Endodermal cell (in vitro differentiated cells): ENCODE measurements at regions not wholly inside any gene's neighbourhood (a gene's known extent, or its start where the extent isn't known, plus 50 kb on each side); places are given as distances from the start of the nearest gene placed in this dataset.
"Not testable (repeated sequence)": the region's sequence is repeated elsewhere in the genome, so short reads cannot be mapped to it uniquely, and the experiment has no call there.

Experiments used
- DNase-seq: peaks from one replicate; pipeline ENCODE4 v3.0.0-alpha.2; 2017
- H3K27ac ChIP-seq: 2 replicates; pipeline ENCODE4 v1.5.1; 2013; ENCODE audit warnings: mild to moderate bottlenecking, low read depth, low read length, moderate library complexity
- H3K27me3 ChIP-seq: 2 replicates; pipeline ENCODE4 v1.6.1; 2013; ENCODE audit warnings: mild to moderate bottlenecking, low read length, moderate library complexity; ENCODE audit not compliant: insufficient read depth, control insufficient read depth, poor library complexity, severe bottlenecking
- H3K36me3 ChIP-seq: 2 replicates; pipeline ENCODE4 v1.7.0; 2013; ENCODE audit warnings: mild to moderate bottlenecking, low read length, moderate library complexity; ENCODE audit not compliant: control insufficient read depth, insufficient read depth
- H3K4me1 ChIP-seq: one replicate; pipeline ENCODE4 v1.7.0; 2013; ENCODE audit warnings: low read length; ENCODE audit not compliant: control insufficient read depth, insufficient read depth
- H3K4me3 ChIP-seq: 2 replicates; pipeline ENCODE4 v1.5.1; 2013; ENCODE audit warnings: mild to moderate bottlenecking, low read length, moderate library complexity
- H3K9ac ChIP-seq: 2 replicates; pipeline ENCODE4 v1.6.1; 2013; ENCODE audit warnings: mild to moderate bottlenecking, low read length, moderate library complexity; ENCODE audit not compliant: poor library complexity, severe bottlenecking; ENCODE audit errors: extremely low read depth
- H3K9me3 ChIP-seq: 2 replicates; pipeline ENCODE4 v1.6.1; 2013; ENCODE audit warnings: mild to moderate bottlenecking, low read length, moderate library complexity; ENCODE audit not compliant: control insufficient read depth
- H3K27ac Mint-ChIP-seq: 2 replicates; pipeline ENCODE4 v1.8.0; 2020; ENCODE audit warnings: mixed read lengths
- H3K27me3 Mint-ChIP-seq: 2 replicates; pipeline ENCODE4 v1.8.0; 2021; ENCODE audit warnings: mild to moderate bottlenecking, mixed read lengths; ENCODE audit not compliant: insufficient read depth
- H3K36me3 Mint-ChIP-seq: 2 replicates; pipeline ENCODE4 v1.8.0; 2020; ENCODE audit warnings: low read depth, mixed read lengths
- H3K4me1 Mint-ChIP-seq: 2 replicates; pipeline ENCODE4 v1.8.0; 2020; ENCODE audit warnings: mixed read lengths
- H3K4me3 Mint-ChIP-seq: 2 replicates; pipeline ENCODE4 v1.8.0; 2020; ENCODE audit warnings: mild to moderate bottlenecking, moderate library complexity, mixed read lengths
- H3K9me3 Mint-ChIP-seq: 2 replicates; pipeline ENCODE4 v1.8.0; 2020; ENCODE audit warnings: mild to moderate bottlenecking, mixed read lengths
- CTCF ChIP-seq: fragments of 200-600 bp; sonication (generic); conservative IDR thresholded peaks from 2 replicates; pipeline ENCODE4 v1.5.0; 2021; ENCODE audit warnings: antibody characterized with exemption, mild to moderate bottlenecking
- WGBS, 2 experiments: methylation state at CpG; one replicate each; pipeline versions ENCODE4 v1.1.5 to v1.1.7; 2013; ENCODE audit warnings: missing lambda C conversion rate in 2 of 2, mixed read lengths in 1 of 2; ENCODE audit not compliant: insufficient coverage in 1 of 2, insufficient read length in 1 of 2; 5-methylcytosine and 5-hydroxymethylcytosine counted together

GRCh38 chrX:117838581-117839331 lies 277.9 kb downstream of the KLHL13 start:
- H3K4me1 ChIP-seq, result no peaks in the 10 kb centered on the region

GRCh38 chrX:117835034-117835433 lies 281.6 kb downstream of the KLHL13 start:
- no peaks in the 10 kb centered on the region for H3K27me3 ChIP-seq
- no peak overlapping the region for H3K27ac ChIP-seq
- H3K9me3 Mint-ChIP-seq, result peaks cover 49% of the 10 kb centered on the region
- no peaks in the 10 kb centered on the region for H3K4me1 Mint-ChIP-seq
- no peak for TF ChIP-seq CTCF
- no peaks in the 10 kb centered on the region for H3K4me1 ChIP-seq
- H3K36me3 ChIP-seq, result no peaks in the 10 kb centered on the region
- H3K9ac ChIP-seq, result no peak overlapping the region
- H3K4me3 ChIP-seq, result no peak overlapping the region
- H3K27me3 Mint-ChIP-seq, result no peaks in the 10 kb centered on the region
- no peak overlapping the region for H3K4me3 Mint-ChIP-seq
- H3K36me3 Mint-ChIP-seq, result no peaks in the 10 kb centered on the region
- DNase-seq, result no peak
- no peaks in the 10 kb centered on the region for H3K9me3 ChIP-seq
- no peak overlapping the region for H3K27ac Mint-ChIP-seq
- WGBS, 2 experiments, result 94 to 100% methylated on average over 1 to 2 of the region's 3 CpGs

More at GRCh38 chrX:117838581-117839331, 277.9 kb downstream of the KLHL13 start:
- Histone ChIP-seq H3K27ac (no peak overlapping the region), H3K27me3 (no peaks in the 10 kb centered on the region), H3K9ac (no peak overlapping the region), H3K9me3 (no peaks in the 10 kb centered on the region), H3K36me3 (no peaks in the 10 kb centered on the region), H3K4me3 (no peak overlapping the region)
- TF ChIP-seq CTCF, result no peak
- no peaks in the 10 kb centered on the region for H3K4me1 Mint-ChIP-seq
- no peaks in the 10 kb centered on the region for H3K36me3 Mint-ChIP-seq
- 60 to 89% methylated on average over 1 to 3 of the region's 3 CpGs for WGBS, 2 experiments
- H3K4me3 Mint-ChIP-seq, result no peak overlapping the region
- no peak for DNase-seq
- no peaks in the 10 kb centered on the region for H3K27me3 Mint-ChIP-seq
- no peak overlapping the region for H3K27ac Mint-ChIP-seq
- peaks cover 41% of the 10 kb centered on the region for H3K9me3 Mint-ChIP-seq

- Histone ChIP-seq H3K4me1 (no peaks in the 10 kb centered on the region), H3K27ac (no peak overlapping the region), H3K36me3 (no peaks in the 10 kb centered on the region), H3K4me3 (no peak overlapping the region), H3K27me3 (no peaks in the 10 kb centered on the region), H3K9ac (no peak overlapping the region), H3K9me3 (no peaks in the 10 kb centered on the region)
- 100% methylated on average over 1 of the region's 1 CpG; no CpG with 5 or more reads in 1 of the 2 experiments for WGBS, 2 experiments
- no peak for TF ChIP-seq CTCF
- no peaks in the 10 kb centered on the region for H3K36me3 Mint-ChIP-seq
- H3K27me3 Mint-ChIP-seq, result no peaks in the 10 kb centered on the region
- H3K9me3 Mint-ChIP-seq, result peaks cover 45% of the 10 kb centered on the region
- no peak overlapping the region for H3K4me3 Mint-ChIP-seq
- no peaks in the 10 kb centered on the region for H3K4me1 Mint-ChIP-seq
- DNase-seq, result no peak
- H3K27ac Mint-ChIP-seq, result no peak overlapping the region
Measured at GRCh38 chrX:117834076-117834475, 282.5 kb downstream of the KLHL13 start.

- H3K27ac Mint-ChIP-seq, H3K36me3 Mint-ChIP-seq, H3K4me3 Mint-ChIP-seq, DNase-seq, H3K4me3 ChIP-seq, H3K27me3 Mint-ChIP-seq, H3K9ac ChIP-seq, H3K36me3 ChIP-seq, H3K4me1 ChIP-seq, H3K9me3 ChIP-seq, H3K4me1 Mint-ChIP-seq, H3K27me3 ChIP-seq, H3K27ac ChIP-seq: not testable (repeated sequence)
- peaks cover 64% of the 10 kb centered on the region for H3K9me3 Mint-ChIP-seq
Measured at GRCh38 chrX:117821472-117821871, 295.1 kb downstream of the KLHL13 start.
